H9 (cell line): ENCODE measurements at regions not wholly inside any gene's neighbourhood (a gene's known extent, or its start where the extent isn't known, plus 50 kb on each side); places are given as distances from the start of the nearest gene placed in this dataset.

Experiments
- DNase-seq: peaks from one replicate; pipeline ENCODE4 v3.0.0-alpha.2; 2017
- H2AFZ ChIP-seq: one replicate; pipeline ENCODE4 v1.6.1; 2013; ENCODE audit warnings: mild to moderate bottlenecking, low read length, control low read depth, moderate library complexity
- H2AK5ac ChIP-seq: 2 replicates; pipeline ENCODE4 v1.6.1; 2013; ENCODE audit warnings: low read length, control low read depth, mixed read lengths; ENCODE audit not compliant: insufficient read length
- H2BK120ac ChIP-seq: one replicate; pipeline ENCODE4 v1.6.1; 2013; ENCODE audit warnings: low read depth, mild to moderate bottlenecking, low read length, control low read depth, inconsistent platforms; ENCODE audit not compliant: poor library complexity, severe bottlenecking
- H2BK12ac ChIP-seq: 2 replicates; pipeline ENCODE4 v1.6.1; 2013; ENCODE audit warnings: low read length, control low read depth, mixed read lengths, low read depth; ENCODE audit not compliant: insufficient read length
- H2BK15ac ChIP-seq: 2 replicates; pipeline ENCODE4 v1.6.1; 2013; ENCODE audit warnings: low read depth, low read length, control low read depth
- H2BK20ac ChIP-seq: one replicate; pipeline ENCODE4 v1.6.1; 2013; ENCODE audit warnings: low read depth, mild to moderate bottlenecking, low read length, control low read depth, inconsistent platforms; ENCODE audit not compliant: poor library complexity, severe bottlenecking
- H2BK5ac ChIP-seq: 2 replicates; pipeline ENCODE4 v1.6.1; 2013; ENCODE audit warnings: low read length, control low read depth, mixed read lengths; ENCODE audit not compliant: insufficient read length
- H3K14ac ChIP-seq: 2 replicates; pipeline ENCODE4 v1.6.1; 2013; ENCODE audit warnings: low read length, control low read depth; ENCODE audit not compliant: insufficient read depth
- H3K18ac ChIP-seq: 2 replicates; pipeline ENCODE4 v1.6.1; 2013; ENCODE audit warnings: low read depth, mild to moderate bottlenecking, mixed read lengths, low read length, control low read depth; ENCODE audit not compliant: insufficient read length
- H3K23ac ChIP-seq: 2 replicates; pipeline ENCODE4 v1.6.1; 2013; ENCODE audit warnings: low read length, control low read depth, mixed read lengths, low read depth; ENCODE audit not compliant: insufficient read length
- H3K23me2 ChIP-seq: 2 replicates; pipeline ENCODE4 v1.6.1; 2013; ENCODE audit warnings: low read depth, mild to moderate bottlenecking, mixed read lengths, low read length, control low read depth; ENCODE audit not compliant: insufficient read length, poor library complexity, severe bottlenecking
- H3K27ac ChIP-seq: 2 replicates; pipeline ENCODE4 v1.5.1; 2013; ENCODE audit warnings: low read length, control low read depth, mixed read lengths, low read depth; ENCODE audit not compliant: insufficient read length
- H3K27me3 ChIP-seq: 2 replicates; pipeline ENCODE4 v1.6.1; 2013; ENCODE audit warnings: low read length, control low read depth, inconsistent platforms; ENCODE audit not compliant: insufficient read depth
- H3K4ac ChIP-seq: 2 replicates; pipeline ENCODE4 v1.6.1; 2013; ENCODE audit warnings: low read depth, mild to moderate bottlenecking, control low read depth, inconsistent platforms, low read length, moderate library complexity
- H3K4me1 ChIP-seq: 2 replicates; pipeline ENCODE4 v1.6.1; 2013; ENCODE audit warnings: low read length, control low read depth, inconsistent platforms; ENCODE audit not compliant: insufficient read depth
- H3K4me2 ChIP-seq: 2 replicates; pipeline ENCODE4 v1.6.1; 2013; ENCODE audit warnings: low read length, control low read depth, mixed read lengths; ENCODE audit not compliant: insufficient read length, insufficient read depth
- H3K56ac ChIP-seq: 2 replicates; pipeline ENCODE4 v1.6.1; 2013; ENCODE audit warnings: low read depth, mild to moderate bottlenecking, mixed read lengths, low read length, control low read depth; ENCODE audit not compliant: insufficient read length
- H3K79me1 ChIP-seq: 2 replicates; pipeline ENCODE4 v1.6.1; 2013; ENCODE audit warnings: low read depth, mild to moderate bottlenecking, moderate library complexity, low read length, control low read depth, inconsistent platforms; ENCODE audit not compliant: insufficient read depth, poor library complexity, severe bottlenecking
- H3K79me2 ChIP-seq: 2 replicates; pipeline ENCODE4 v1.6.1; 2013; ENCODE audit warnings: low read length, control low read depth, inconsistent platforms; ENCODE audit not compliant: insufficient read depth
- H3K9ac ChIP-seq: 2 replicates; pipeline ENCODE4 v1.6.1; 2013; ENCODE audit warnings: low read length, control low read depth, mixed read lengths; ENCODE audit not compliant: insufficient read length; ENCODE audit errors: extremely low read depth
- H3K9me3 ChIP-seq: one replicate; pipeline ENCODE4 v1.6.1; 2013; ENCODE audit warnings: low read depth, low read length, inconsistent platforms; ENCODE audit not compliant: control insufficient read depth
- H3T11ph ChIP-seq: one replicate; pipeline ENCODE4 v1.6.1; 2013; ENCODE audit warnings: mild to moderate bottlenecking, low read length, control low read depth, inconsistent platforms
- H4K20me1 ChIP-seq: one replicate; pipeline ENCODE4 v1.6.1; 2013; ENCODE audit not compliant: control insufficient read depth, insufficient read length, insufficient read depth
- H4K5ac ChIP-seq: 2 replicates; pipeline ENCODE4 v1.6.1; 2013; ENCODE audit warnings: low read depth, mild to moderate bottlenecking, mixed read lengths, low read length, control low read depth; ENCODE audit not compliant: insufficient read length
- H4K8ac ChIP-seq: replicated peaks from 2 replicates; pipeline ENCODE4 v1.6.1; 2013; ENCODE audit warnings: low read length, control low read depth, mixed read lengths, low read depth; ENCODE audit not compliant: insufficient read length
- H4K91ac ChIP-seq: 2 replicates; pipeline ENCODE4 v1.6.1; 2013; ENCODE audit warnings: low read depth, mild to moderate bottlenecking, moderate library complexity, mixed read lengths, low read length, control low read depth; ENCODE audit not compliant: insufficient read length
- H3K27ac Mint-ChIP-seq, 3 experiments: 2 replicates in 2 of 3; 3 replicates in 1 of 3; pipeline ENCODE4 v1.8.0; 2020 to 2021; ENCODE audit warnings: mixed read lengths in 3 of 3, mild to moderate bottlenecking in 1 of 3, moderate library complexity in 1 of 3
- H3K27me3 Mint-ChIP-seq: 2 replicates; pipeline ENCODE4 v1.8.0; 2021; ENCODE audit warnings: low read depth, mild to moderate bottlenecking, moderate library complexity, mixed read lengths
- H3K36me3 Mint-ChIP-seq, 3 experiments: 2 replicates in 2 of 3; 3 replicates in 1 of 3; pipeline ENCODE4 v1.8.0; 2020 to 2021; ENCODE audit warnings: low read depth in 3 of 3, mixed read lengths in 3 of 3; ENCODE audit not compliant: insufficient read depth in 1 of 3
- H3K4me1 Mint-ChIP-seq, 2 experiments: 2 replicates each; pipeline ENCODE4 v1.8.0; 2020; ENCODE audit warnings: mixed read lengths in 2 of 2
- H3K4me3 Mint-ChIP-seq, 2 experiments: 2 replicates in 1 of 2; 3 replicates in 1 of 2; pipeline ENCODE4 v1.8.0; 2020 to 2021; ENCODE audit warnings: mild to moderate bottlenecking in 2 of 2, mixed read lengths in 2 of 2, moderate library complexity in 1 of 2
- H3K9me3 Mint-ChIP-seq, 2 experiments: 2 replicates in 1 of 2; 3 replicates in 1 of 2; pipeline ENCODE4 v1.8.0; 2020; ENCODE audit warnings: mild to moderate bottlenecking in 2 of 2, mixed read lengths in 2 of 2, moderate library complexity in 1 of 2
- CTCF ChIP-seq: fragments of 200-600 bp; sonication (generic); conservative IDR thresholded peaks from 3 replicates; pipeline ENCODE4 v1.8.0; 2021; ENCODE audit warnings: antibody characterized with exemption, mild to moderate bottlenecking
- WGBS: extraction: QIAGEN DNeasy Blood & Tissue Kit; methylation state at CpG from one replicate; pipeline ENCODE4 v1.1.7; 2013; ENCODE audit warnings: missing lambda C conversion rate, low lambda C conversion rate, mixed read lengths; ENCODE audit not compliant: insufficient read length; ENCODE audit errors: extremely low coverage; 5-methylcytosine and 5-hydroxymethylcytosine counted together

GRCh38 chr17:56667925-56668458 lies 74.5 kb downstream of the NOG start:
- no peak overlapping the region for H2AK5ac ChIP-seq
- Mint-ChIP-seq H3K27me3 (peaks cover 26% of the 10 kb centered on the region), H3K4me1 (no peaks in the 10 kb centered on the region), H3K27ac (no peak overlapping the region), H3K36me3 (no peaks in the 10 kb centered on the region; a peak in 2 of 7 replicates), H3K9me3 (peaks cover 0 to 2% of the 10 kb centered on the region in 2 experiments; a peak in 3 of 5 replicates), H3K4me3 (no peak overlapping the region)
- H3K4me1 ChIP-seq, result no peaks in the 10 kb centered on the region
- no peak overlapping the region for H3K4me2 ChIP-seq
- H2BK5ac ChIP-seq, result no peak overlapping the region
- no peak overlapping the region for H2AFZ ChIP-seq
- no peak overlapping the region for H3K4ac ChIP-seq
- WGBS, result no CpG with 5 or more reads among the region's 5 CpGs
- H3K18ac ChIP-seq, result no peak overlapping the region
- no peak overlapping the region for H3K14ac ChIP-seq
- no peak overlapping the region for H4K8ac ChIP-seq
- H4K5ac ChIP-seq, result no peak overlapping the region
- H4K91ac ChIP-seq, result no peak overlapping the region
- H3K23ac ChIP-seq, result no peak overlapping the region
- no peaks in the 10 kb centered on the region for H4K20me1 ChIP-seq
- H3K9me3 ChIP-seq, result no peaks in the 10 kb centered on the region
- no peaks in the 10 kb centered on the region for H3K27me3 ChIP-seq
- H2BK12ac ChIP-seq, result no peak overlapping the region
- no peaks in the 10 kb centered on the region for H3K79me2 ChIP-seq
- no peak overlapping the region for H2BK15ac ChIP-seq
- no peaks in the 10 kb centered on the region for H3K23me2 ChIP-seq
- DNase-seq, result no peak
- H2BK20ac ChIP-seq, result no peak overlapping the region
- no peak for TF ChIP-seq CTCF
- no peak overlapping the region for H3T11ph ChIP-seq
- no peak overlapping the region for H3K56ac ChIP-seq
- no peak overlapping the region for H2BK120ac ChIP-seq
- H3K9ac ChIP-seq, result no peak overlapping the region
- H3K27ac ChIP-seq, result no peak overlapping the region
- no peaks in the 10 kb centered on the region for H3K79me1 ChIP-seq
